Mammary epithelial cell (primary cell): ENCODE measurements at regions not wholly inside any gene's neighbourhood (a gene's known extent, or its start where the extent isn't known, plus 50 kb on each side); places are given as distances from the start of the nearest gene placed in this dataset.

ENCODE experiments used
- CTCF ChIP-seq, 2 donors: IDR thresholded peaks in 1 of 2; conservative IDR thresholded peaks in 1 of 2; 2 replicates each; pipeline ENCODE4 v1.5.1; 2011 to 2012; ENCODE audit warnings: inconsistent platforms in 2 of 2, low read length in 2 of 2, mild to moderate bottlenecking in 2 of 2, control low read depth in 1 of 2, low read depth in 1 of 2; ENCODE audit not compliant: insufficient read depth in 1 of 2; ENCODE audit errors: extremely low read depth in 1 of 2
- EZH2 ChIP-seq: IDR thresholded peaks from 2 replicates; pipeline ENCODE4 v1.6.1; 2012; ENCODE audit warnings: low read length, inconsistent platforms, borderline replicate concordance

DNA sequence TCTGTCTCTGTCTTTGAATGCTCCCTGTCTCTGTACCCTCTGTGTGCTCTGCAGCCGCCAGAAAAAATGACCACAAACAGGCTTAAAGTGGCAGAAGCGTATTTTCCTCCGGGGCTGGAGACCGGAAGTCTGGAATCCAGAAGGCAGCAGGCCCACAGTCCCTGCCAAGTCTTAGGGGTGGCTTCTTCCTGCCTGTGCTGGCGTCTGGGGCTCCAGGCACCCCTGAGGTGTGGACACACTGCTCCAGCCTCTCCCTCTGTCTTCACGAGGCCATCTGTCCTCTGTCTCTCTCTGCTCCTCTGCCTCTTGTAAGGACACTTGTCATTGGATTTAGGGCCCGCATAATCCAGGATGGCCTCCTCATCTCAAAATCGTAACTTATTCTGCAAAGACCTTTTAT, 298.4 kb upstream of the IRX4 start:
- no peak for TF ChIP-seq CTCF (conservative IDR thresholded peaks at IDR 0.05 in 1 of 2, IDR thresholded peaks at IDR 0.05 in 1 of 2; ENCODE audit: extremely low read depth in 1 of 2, insufficient read depth in 1 of 2, low read depth in 1 of 2, low read length in 2 of 2)
- no peak for TF ChIP-seq EZH2
